ENCODE measurements at regions not wholly inside any gene's neighbourhood (a gene's known extent, or its start where the extent isn't known, plus 50 kb on each side); places are given as distances from the start of the nearest gene placed in this dataset.
A peak's percentile ranks its signal among the peaks of the same experiment; 100 is the strongest.
"Not testable (repeated sequence)": the region's sequence is repeated elsewhere in the genome, so short reads cannot be mapped to it uniquely, and the experiment has no call there.

DNA sequence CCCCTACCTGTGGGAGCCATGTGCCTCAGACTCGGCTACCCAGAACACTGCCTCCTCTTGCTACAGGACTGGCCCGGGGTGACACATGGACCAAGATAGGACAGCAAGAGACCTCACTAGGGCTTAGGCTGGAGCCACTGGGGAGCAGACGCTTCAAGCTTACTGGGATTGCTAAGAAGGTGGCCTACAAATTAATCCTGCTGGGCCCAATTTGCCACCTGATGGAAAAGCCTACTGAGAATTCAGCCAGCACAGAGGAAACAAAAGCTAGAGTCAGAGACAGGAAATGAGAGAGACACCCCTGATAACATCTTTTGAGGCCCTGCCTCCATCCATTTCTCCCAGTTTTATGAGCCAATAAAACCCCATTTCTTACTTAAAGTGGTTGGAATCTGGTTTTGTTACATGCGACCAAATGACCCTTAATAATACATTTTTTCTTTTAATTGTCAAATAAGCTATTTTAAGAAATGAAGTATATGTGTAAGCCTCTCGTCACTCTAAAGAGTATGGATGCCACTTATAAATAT lies 282.1 kb downstream of the CXCL12 start:
- no peak for DNase-seq (ENCODE audit: low spot score)

DNA sequence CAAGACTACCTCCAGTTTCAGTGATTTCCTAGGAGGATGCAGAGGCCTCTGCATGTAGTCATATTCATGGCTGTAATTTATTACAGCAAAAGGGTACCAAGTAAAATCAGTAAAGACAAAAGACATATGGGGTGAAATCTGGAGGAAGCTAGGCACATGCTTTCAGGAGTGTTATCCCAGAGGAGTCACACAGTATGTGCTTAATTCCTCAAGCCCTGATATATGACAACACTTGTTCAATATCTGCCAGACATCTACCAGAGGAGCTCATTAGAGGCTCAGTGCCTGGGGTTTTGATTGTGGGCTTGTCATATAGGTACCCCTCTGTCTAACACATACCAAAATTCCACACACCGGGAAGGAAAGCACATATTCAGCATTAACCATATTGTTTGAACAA lies 283.8 kb downstream of the CXCL12 start:
- DNase-seq (ENCODE audit: low spot score), result no peak

DNA sequence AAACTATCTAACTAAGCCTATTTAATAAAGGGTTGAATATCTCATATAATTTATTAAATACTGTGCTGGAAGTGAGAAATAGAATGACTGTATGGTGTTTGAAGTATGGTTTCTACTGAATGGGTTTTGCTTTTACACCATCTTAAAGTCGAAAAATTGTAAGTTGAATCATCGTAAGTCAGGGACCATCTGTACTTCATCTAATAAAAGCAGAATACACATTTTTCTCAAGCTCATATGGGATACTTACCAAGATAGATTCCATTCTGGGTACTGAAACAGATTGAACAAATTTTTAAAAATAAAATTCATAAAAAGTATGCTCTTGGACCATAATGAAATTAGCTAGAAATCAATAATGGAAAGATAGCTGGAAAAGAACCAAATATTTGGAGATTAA lies 285.4 kb downstream of the CXCL12 start:
- DNase-seq (ENCODE audit: low spot score), result no peak

- DNase-seq (ENCODE audit: low spot score), result not testable (repeated sequence)
These were observed 288.7 kb downstream of the CXCL12 start for GRCh38 chr10:44096217-44096616.

DNA sequence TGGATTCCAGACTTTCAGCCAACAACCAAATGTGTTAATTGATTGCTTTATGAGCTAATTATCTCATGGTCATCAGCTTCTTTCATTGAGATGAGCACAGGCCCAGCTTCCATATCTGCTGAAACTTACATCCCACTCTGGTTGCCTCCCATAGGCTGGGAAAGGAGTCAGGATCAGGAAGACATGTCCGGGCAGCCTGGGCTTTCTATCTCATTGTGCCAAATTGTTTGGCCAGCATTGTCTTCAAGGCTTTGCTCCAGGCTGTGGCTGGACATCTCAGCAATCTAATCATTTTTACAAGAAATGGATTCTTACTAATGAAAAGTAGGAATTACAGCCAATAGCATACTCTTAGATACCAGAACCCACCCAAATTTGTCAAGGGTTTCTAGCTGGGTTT lies 295.2 kb downstream of the CXCL12 start:
- DNase-seq (ENCODE audit: low spot score), result no peak

GRCh38 chr10:44087403-44087802 lies 297.5 kb downstream of the CXCL12 start:
- DNase-seq (ENCODE audit: low spot score), result no peak

- DNase-seq (ENCODE audit: low spot score), result no peak
These were observed 301.0 kb downstream of the CXCL12 start for GRCh38 chr10:44083719-44084400.

DNA sequence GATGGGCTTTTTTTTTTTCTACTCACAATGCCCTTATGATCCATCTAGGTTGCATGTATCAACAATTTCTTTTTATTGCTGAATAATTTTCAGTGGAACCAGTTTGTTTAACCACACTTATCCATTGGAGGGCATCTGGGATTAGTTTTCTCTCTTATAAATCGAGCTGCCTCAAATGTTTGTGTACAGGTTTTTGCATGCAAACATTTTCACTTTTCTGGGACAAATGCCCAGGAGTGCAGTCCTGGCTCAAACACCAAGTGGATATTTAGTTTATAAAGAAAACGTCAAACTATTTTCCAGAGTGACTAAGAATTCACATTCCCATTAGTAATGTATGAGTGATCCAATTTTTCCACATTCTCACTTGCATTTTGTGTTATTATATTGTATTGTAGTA lies 313.4 kb downstream of the CXCL12 start:
- DNase-seq (ENCODE audit: low spot score), result no peak

DNA sequence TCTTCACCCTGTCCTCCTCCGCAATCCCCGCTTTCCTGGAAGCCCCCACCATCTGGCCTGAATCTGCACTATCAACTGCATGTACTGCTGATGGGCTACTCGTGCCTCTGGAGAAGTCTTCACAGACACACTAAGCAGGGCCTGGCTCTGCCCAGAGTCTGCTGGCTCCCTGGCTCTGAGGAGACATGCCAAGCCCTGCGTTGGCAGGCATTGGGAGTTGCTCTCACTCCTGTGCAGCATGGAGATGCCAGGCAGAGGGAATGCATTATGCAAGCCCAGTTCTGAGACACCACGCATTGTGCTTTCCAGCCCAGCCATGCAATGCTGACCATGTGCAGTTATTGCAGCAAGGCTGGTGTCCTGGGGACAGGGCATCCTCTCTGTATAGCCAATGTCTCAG lies 314.6 kb downstream of the CXCL12 start:
- peak; percentile 31 for DNase-seq (ENCODE audit: low spot score)

- peak; percentile 47 for DNase-seq (ENCODE audit: low spot score)
These were observed 315.3 kb downstream of the CXCL12 start for GRCh38 chr10:44069573-44069972.

DNA sequence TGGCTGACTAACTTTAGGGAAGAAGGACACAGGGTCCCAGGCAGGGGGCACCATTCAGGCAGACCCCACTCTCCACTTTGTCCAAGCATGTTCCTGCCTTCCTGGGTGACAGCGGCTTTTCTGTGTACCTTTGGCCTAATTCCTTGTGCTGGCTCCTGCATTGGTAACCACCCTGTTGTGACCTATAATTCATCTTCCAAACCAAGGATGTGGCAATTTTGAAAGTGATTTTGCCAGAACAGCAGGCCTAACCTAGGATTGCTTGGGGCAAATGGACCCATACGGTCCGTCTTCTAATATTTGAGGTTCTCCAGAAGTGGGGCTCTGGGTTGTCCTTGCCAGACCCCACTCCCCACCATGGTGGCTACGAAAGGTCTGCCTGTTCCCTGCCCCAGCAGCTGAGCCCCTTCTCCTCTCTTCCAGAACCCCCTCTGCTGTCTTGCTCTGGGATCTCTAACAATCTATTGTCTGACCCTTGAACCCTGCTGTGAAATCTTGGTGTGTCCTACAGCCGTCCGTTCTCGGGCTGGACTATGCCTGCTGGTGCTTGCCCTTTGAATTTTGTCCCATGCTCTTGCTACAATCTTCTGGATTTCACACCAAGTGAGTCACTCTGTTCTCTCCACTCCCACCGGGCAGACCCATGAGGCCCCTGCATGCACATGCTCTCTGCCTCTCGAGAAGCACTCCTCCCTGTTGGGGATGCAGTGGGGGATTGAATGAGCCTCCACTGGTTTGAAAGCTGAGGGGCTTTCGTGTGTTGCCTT lies 316.0 kb downstream of the CXCL12 start:
- DNase-seq (ENCODE audit: low spot score), result no peak

DNA sequence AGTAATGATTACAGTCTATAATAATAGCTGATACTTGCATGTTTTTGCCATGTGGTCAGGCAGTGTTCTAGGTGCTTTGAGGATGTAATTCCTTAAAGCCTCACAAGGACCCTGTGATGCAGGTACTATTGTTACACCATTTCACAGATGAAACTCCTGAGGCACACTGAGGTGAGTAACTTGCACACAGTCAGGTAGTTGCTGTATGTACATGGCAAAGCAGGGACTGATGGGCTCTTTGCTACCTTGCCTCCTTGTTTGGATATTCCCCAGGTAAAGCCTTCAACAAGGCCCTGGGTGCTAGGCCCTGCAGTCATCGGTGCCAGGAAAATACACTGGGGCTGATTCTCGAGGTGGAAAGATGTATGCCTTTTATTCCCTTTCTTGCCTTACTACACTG lies 317.5 kb downstream of the CXCL12 start:
- no peak for DNase-seq (ENCODE audit: low spot score)

- no peak for DNase-seq (ENCODE audit: low spot score)
These were observed 318.2 kb downstream of the CXCL12 start for GRCh38 chr10:44066527-44067255.

DNA sequence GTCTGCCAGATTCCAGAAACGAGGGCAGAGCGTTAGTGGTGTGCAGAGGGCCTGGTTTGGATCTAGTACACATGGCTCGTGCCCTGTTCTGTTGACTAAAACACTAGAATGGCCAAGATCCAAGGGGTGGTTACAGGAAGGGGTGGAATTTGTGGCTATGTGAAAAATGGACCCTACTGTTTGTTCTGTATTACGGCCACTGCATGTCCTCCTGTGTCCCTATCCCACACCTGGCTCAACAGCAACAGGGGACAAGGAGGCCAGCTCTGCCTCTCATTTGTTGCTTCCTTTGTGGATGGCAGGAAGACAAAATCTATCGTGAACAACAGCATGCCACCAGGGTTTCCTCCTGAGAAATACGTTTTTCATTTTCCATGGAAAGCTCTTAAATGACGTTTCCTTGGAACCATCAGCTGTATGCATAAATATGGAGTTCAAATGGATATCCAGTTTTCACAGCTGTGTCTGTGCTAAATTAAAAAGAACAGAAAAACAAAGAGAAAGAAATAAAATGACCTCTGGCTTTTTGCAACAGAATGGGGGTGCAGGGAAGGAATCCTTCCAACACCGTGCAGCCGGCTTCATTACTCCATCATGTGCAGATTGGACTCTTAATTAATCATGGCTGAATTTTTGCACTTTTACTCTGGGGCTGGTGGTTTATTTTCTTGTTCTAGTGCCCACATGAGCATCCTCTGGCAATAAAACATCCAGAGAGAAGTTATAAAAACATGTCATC lies 318.9 kb downstream of the CXCL12 start:
- DNase-seq (ENCODE audit: low spot score), result no peak

DNA sequence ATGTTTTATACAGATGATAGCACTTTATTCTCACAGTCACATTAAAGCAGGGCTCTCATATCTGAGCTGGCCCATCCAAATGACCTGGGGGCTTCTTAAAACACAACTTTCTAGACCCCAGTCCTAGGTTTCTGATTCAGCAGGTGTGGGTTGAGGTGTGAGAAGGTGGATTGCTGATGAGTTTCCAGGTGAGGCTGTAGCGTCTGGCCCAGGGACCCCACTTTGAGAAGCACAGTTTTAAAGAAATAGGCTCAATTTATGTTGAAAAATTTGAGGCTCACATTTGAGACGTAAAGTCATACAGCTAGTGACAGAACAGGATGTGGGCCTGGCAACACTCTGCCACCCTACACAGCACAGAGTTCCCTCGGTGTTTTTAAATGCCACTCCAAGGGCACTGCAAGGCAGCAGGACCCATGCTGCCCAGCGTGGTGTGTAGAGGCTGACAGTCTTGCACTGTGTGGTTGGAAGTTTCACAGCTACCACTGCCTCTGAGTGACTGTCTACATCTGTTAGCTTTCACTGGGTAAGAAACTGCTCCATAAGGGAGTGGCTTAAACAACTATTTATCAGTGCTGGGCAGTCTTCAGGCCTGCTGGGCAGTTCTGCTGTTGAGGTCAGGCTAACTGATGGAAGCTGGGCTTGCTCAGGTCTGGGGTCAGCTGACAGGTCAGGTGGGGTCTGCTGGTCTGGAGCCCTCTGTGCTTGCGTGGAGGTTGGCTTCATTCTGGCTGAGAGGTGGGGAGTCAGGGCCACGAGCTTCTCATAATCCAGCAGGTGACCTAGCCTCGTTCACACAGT lies 319.7 kb downstream of the CXCL12 start:
- DNase-seq (ENCODE audit: low spot score), result no peak

GRCh38 chr10:44064317-44064716 lies 320.6 kb downstream of the CXCL12 start:
- no peak for DNase-seq (ENCODE audit: low spot score)

DNA sequence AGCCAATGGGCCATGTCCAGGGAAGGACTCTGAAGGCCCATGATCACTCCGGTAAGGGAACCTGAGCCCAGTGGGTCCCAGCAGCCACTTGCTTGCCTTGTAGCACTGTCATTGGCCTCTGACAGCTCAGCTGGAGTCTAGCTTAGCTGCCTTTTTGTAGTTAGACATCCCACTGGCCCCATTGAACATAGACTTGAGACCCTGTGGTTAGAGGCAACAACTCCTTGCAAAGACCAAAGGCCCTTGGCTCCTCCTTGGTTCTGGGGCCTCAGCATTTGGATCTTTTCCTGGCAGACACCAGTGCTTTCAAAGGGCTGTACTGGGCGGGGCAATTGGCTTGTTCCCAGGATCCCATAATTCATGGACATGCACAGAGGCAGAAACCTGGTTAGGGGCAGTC lies 321.2 kb downstream of the CXCL12 start:
- DNase-seq (ENCODE audit: low spot score), result no peak

DNA sequence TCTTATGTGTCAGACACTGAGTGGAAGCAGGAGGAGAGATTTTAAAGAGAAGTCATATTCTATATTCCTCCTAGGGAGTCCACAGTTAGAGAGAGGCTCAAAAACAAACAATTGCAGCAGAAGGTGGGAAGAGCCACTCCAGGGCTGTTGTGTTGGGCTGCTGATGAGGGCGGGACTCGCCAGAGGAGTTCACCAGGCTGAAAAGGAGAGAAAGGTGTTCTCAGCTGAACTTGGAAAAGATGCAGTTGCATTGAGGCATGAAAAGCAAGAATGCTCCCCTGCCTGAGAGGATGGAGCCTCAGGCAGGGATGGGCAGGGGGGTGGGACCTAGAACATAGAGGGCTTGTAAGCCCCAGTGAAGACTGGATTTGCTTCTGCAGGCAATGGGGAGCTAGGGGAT lies 324.2 kb downstream of the CXCL12 start:
- DNase-seq (ENCODE audit: low spot score), result no peak

DNA sequence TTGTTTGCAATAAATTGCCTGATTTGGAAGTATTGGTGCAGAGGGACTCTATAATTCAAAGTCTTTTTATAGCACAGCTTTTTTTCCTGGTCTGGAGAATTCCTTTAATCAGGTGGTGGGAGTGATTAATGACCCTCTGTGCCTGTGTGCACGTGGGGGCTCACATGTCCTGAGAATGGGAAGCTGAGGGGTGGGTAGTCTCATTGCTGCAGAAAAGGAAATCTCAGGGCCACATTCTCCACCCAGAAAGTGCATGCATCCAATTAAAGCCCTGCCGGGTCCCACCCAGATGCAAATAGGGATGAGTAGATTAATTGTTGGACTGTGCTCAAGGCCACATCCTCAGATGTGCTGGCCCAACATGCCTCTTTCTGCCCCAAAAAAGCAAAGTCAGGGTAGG lies 324.7 kb downstream of the CXCL12 start:
- DNase-seq (ENCODE audit: low spot score), result no peak

- no peak for DNase-seq (ENCODE audit: low spot score)
These were observed 326.6 kb downstream of the CXCL12 start for GRCh38 chr10:44058259-44058658.
